ENCODE measurements at regions not wholly inside any gene's neighbourhood (a gene's known extent, or its start where the extent isn't known, plus 50 kb on each side); places are given as distances from the start of the nearest gene placed in this dataset.

GRCh38 chr6:48412656-48413055, 301.7 kb upstream of the PTCHD4 start:
- TF ChIP-seq CTCF (optimal IDR thresholded peaks at IDR 0.05 in 1 of 3, IDR thresholded peaks at IDR 0.05 in 1 of 3, conservative IDR thresholded peaks at IDR 0.05 in 1 of 3; ENCODE audit: extremely low read depth in 1 of 3, insufficient read depth in 2 of 3, low read length in 3 of 3) (no peak), EZH2 (IDR thresholded peaks at IDR 0.05; ENCODE audit: low read length) (no peak)

Measured in keratinocyte (primary cell).